CMK (cell line): ENCODE measurements at regions not wholly inside any gene's neighbourhood (a gene's known extent, or its start where the extent isn't known, plus 50 kb on each side); places are given as distances from the start of the nearest gene placed in this dataset.
"Not testable (repeated sequence)": the region's sequence is repeated elsewhere in the genome, so short reads cannot be mapped to it uniquely, and the experiment has no call there.

Experiments
- DNase-seq: peaks from one replicate; pipeline ENCODE4 v3.0.0-alpha.2; 2010; ENCODE audit warnings: low read depth

DNA sequence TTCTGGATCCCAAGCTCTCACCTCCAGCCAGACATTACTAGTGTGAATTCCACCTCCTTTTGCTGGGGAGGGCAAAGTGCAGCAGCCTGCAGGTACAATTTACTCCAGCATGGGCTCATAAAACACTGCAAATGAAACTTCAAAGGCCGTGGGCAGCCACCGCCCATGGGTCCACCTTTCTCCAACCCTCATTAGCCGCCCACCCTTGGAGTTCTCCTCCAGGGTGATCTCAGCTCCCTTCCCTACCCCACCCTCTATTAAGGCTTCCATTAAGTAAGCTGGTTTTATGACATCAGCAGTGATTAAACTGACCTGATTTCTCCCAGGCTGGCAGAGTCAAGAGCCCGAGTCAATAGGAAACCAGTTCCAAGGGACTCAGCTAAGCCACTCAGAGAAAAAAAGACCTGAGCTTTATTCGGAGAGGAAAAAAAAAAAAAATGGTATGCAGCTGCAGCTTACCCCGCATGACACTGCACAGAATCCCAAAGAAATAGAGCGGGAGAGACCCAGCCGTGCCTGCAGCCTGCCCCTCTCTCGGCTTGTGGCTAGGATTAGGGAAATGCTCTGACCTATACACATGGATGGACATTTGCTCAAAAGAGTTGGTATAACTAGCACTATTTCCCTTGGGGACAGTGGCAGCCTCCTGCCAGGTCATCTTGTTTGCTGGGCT is 319.6 kb downstream of the PTTG2 start:
- no peak for DNase-seq

DNA sequence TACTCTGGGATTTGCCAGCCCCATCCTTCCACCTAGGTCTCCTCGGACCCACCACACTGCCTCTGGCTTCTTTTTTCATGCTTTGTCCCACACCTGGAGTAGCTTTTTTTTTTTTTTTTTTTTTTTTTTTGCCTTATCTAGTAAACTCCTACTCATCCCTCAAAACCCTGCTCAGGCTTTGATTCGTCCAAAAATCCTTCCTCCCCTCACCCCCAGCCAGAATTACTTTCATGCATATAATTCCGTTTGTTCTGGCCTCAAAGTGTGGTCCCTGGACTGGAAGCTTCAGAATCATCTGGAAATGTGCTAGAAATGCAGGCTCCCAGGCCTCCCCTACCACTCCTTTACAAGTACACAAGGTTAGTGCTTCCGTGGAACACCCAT is 320.1 kb downstream of the PTTG2 start:
- DNase-seq, result no peak

DNA sequence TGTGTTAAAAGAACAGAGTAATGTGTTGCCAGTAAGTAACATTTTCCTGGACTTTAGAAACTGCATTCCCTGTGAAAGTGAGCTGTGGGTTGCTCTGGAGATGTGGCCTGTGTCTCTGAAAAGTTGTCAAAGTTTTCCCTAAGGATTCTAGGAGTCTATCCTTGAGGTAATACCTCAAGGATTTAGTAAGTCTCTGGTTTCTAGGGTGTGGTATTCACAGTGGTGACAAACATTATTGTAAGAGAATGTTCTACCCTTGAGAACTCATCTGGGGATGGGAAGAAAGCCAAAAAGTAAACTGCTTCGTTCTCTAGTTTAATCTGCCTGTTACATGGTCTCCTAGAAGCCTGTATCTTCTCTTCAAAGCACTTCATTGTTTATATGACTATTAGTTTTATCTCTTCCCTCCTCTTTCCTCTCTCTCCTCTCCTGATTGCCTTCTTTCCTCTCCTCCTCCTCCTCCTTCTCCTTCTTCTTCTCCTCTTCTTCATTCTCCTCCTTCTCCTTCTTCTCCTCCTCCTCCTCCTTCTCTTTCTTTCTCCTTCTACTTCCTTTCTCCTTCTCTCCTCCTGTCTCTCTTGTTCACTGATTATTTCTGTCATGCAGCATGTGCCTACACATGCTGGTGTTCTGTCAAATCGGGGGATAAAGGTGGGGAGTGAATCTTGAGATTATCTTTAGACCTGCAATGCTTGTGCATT is 321.3 kb downstream of the PTTG2 start:
- no peak for DNase-seq

DNA sequence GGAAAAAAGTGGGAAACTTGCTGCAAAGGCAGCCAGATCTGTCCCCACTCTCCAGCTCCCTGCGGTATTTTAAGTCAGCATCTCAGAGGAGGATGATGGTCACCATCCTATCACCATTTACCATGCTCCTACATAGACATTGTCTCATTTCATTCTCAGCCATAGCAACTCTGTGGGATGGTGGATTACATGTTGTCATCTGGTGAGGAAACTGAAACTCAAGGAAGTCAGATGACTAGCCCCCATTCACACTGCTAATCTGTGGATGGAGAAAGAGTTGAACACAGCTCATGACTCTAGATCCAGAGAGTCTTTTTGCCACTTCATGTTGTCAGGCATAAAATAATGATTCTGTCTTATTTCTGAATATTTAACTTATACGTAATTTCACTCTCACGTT is 323.5 kb downstream of the PTTG2 start:
- no peak for DNase-seq

DNA sequence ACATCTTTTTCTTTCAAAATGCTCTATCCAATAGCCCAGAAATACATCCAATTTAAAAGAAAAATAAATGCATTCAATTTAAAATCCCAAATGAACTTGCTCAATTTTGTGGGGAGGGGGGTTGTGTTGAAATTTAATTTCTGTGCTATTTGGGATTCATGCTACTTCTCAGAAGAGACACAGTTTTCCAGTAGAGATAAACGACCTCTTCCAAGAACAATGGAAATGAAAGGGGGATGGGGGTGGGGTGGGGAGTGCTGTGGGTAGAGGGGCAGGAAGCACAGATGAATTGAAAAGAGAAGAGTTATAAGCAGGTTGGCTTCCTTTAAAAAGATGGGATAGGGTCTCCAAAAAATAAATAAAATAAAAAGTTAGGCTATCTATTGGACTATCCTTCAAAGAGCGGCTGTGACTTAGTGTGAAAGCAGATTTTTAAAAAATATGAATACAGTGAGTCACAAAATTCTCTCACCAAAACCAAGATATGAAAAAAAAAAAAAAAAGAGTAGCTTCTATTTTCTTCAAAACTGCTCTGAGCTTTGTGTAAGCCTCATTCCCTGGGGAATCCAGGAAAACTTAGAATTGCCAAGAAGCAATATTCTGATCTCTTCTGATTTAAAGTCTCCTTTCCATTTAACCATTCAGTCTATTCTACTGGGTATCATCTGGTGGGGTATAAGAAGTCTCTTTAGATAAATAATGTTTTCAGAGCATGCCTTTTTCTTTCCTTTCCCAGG is 324.3 kb downstream of the PTTG2 start:
- no peak for DNase-seq

DNA sequence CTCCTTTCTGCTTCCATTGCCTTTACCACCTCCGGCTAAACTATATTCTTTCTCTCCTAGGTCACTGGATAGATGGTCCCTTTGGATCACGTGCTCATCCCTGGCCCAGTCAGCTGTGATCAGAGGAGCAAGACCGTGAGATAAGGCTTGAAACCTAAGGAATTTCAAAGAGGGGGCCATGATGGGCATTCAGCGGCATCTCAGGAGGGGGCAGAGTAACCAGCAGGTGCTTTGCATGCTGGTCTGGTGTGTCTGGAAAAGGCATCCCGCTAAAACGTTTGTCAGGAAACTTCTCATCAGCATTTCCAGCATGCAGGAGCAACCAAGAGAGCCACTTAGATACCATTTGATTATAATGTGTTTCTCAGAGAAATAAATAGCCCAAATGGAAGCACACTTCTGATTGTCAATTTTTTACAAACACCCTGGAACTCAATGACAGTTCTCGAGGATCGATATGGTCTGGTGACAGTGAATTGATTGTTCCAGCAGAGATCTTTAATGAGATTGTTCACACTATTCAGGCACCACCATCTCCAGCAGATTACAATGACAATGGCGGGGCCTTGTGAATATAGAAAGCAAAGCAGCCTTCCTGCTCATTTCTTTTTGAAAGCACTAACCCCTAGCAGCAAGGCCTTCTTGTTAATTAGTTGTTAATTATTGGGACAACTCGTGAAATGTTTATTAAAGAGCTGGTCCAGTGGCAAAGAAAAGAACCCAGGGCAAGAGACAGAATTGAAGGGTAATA is 327.1 kb downstream of the PTTG2 start:
- DNase-seq, result no peak

DNA sequence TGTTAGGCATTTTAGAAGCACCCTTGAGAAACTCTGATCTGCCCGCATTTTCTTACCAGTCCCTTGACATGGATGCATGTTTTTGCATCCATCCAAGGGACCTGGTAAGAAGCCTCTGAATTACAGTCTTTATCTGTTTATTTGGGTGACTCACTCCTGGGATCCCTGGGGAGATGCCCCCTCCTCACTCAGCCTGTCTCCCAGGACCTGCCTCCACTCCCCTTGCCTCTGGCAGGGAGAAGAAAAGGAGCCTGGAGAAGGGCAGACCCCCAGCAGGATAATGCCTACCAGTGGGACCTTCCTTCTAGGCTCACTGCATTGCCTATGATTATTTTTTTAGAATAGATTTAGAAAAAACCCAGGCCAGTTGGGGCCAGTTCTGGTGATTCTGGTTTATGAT is 329.4 kb downstream of the PTTG2 start:
- no peak for DNase-seq

DNA sequence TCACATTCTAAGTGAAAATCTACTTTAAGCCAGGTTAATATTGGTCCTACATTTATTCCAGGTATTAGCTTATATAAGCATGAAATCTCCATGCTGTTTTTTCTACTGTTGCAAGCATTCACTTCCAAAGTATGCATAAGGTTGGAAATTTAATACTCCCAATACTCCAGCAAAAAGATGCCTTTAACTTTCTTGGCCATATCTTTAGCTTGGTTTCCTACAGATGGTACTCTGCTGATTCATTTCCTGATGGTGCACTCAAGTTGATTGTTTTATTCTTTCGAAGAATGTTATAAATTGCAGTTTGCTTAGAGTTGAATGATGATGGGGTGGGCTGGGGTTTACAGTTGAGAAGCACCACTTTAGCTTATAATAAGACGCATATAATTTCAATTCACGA is 330.2 kb downstream of the PTTG2 start:
- no peak for DNase-seq

DNA sequence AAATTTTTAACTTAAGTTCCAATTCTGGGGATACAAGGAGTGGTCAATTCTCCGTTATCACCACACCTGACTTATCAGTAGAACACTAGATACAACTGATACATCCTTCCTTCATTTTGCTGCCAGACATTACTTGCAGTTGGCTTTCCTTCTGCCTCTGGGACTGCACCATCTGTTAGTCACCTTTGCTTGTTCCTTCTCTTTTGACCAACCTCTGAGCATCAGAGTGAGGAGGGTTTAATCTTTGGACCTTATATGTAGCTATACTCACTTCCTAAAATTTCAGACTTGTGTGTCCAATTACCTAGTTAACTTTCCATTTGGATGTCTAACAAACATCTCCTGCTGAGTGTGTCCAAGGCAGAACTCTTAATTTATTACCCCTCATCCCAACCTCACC is 330.7 kb downstream of the PTTG2 start:
- no peak for DNase-seq

DNA sequence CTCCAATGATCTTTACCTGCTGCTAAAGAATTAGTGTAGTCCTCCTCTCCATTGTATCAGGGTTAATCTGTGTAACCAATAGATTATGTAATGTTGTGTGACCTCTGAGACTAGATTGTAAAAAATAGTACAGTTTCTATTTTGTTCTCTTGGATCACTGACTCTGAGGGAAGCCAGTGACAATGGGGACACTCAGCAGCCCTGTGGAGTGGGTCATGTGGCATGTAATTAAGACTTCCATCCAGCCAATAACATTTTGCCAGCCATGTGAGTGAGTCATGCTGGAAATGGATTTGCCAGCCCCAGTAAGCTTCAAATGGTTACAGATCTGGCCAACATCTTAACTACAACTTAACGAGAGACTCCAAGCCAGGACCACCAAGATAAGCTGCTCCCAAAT is 332.3 kb downstream of the PTTG2 start:
- no peak for DNase-seq

DNA sequence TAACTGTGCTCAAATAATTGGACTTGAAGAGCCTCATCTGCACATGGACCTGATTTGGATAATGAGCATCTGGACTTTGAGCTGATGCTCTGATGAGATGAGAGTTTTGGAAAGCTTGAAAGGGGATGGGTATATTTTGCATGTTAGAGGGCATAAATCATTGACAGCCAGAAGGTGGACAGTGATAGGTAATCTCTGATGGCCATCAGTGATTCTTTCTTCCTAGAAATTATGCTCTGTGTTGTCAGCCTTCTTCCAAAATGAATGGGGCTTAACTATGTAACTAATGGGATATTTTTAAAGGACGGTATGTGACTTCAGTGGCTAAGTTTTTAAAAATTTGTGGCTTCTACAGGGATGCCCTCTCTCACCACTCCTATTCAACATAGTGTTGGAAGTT is 334.0 kb downstream of the PTTG2 start:
- DNase-seq, result no peak

DNA sequence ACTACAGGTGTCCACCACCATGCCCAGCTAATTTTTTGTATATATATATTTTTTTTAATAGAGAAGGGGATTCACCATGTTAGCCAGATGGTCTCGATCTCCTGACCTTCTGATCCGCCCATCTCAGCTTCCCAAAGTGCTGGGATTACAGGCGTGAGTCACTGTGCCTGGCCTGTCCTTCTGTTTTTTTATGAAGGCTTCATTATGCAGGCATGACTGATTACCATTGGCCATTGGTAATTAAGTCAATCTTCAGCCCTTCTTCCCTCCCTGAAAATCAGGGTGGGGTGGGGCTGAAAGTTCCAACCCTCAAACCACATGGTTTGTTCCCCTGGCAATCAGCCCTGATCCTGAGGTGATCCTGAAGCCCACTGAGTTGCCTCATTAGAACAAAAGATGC is 336.9 kb downstream of the PTTG2 start:
- DNase-seq, result no peak

DNA sequence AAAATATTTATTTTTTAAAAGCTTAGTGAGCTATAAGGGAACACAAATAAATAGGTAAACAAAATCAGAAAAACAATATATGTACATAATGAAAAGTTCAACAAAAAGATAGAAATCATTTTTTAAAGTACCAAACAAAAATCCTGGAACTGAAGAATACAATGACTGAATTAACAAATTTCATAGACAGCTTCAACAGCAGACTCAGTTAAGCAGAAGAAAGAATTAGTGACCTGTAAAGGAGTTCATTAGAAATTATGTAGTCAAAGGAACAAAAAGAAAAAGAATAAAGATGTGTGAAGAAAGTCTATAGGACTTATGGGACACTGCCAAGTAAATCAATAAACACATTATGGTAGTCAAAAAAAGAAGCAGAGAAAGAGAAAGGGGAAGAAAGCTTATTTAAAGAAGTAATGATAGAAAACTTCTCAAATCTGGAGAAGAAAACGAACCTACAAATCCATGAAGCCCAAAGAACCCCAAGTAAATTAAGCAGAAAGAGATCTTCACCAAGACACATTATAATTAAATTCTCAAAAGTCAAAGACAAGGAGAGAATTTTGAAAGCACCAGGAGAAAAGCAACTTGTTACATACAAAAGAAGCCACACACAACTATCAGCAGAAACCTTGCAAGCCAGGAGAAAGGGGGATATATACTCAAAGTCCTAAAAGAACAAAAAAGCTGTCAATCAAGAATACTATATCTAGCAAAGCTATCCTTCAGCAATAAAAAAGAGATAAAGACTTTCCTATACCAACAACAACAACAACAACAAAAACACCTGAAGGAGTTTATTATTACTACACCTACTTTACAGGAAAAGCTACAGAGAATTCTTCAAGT is 338.9 kb downstream of the PTTG2 start:
- DNase-seq, result no peak

DNA sequence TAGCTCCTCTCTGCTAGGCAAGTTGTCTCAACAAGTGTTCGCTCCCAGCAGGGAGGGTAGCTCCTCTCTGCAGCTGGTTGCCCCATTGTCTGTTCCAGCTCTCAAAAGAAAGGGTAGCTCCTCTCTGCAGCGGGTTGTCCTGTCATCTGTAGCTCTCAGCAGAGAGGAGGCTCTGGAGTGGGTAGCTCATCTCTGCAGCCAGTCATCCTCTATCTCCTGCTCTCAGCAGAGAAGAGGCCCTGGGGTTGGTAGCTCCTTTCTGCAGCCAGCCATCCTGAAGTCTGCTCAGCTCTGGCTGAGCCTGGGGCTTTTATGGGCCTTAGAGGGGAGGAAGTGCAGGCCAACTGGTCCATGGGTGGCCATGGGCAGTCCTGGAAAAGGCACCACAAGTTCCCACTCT is 342.7 kb downstream of the PTTG2 start:
- no peak for DNase-seq

DNA sequence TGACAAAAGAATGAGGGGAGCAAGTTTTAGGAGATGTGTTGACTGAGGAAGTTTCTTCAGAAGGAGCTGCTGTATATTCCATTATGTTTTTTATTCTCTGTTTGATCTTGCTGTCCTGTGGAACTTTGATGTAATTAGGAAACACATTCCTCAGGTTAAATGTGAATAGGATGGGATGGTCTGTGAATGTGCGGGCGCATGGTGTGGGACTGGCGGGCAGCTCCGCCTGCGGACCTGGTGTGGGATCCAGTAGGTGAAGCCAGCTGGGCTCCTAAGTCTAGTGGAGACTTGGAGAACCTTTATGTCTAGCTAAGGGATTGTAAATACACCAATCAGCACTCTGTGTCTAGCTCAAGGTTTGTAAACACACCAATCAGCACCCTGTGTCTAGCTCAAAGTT is 344.3 kb downstream of the PTTG2 start:
- DNase-seq, result not testable (repeated sequence)

DNA sequence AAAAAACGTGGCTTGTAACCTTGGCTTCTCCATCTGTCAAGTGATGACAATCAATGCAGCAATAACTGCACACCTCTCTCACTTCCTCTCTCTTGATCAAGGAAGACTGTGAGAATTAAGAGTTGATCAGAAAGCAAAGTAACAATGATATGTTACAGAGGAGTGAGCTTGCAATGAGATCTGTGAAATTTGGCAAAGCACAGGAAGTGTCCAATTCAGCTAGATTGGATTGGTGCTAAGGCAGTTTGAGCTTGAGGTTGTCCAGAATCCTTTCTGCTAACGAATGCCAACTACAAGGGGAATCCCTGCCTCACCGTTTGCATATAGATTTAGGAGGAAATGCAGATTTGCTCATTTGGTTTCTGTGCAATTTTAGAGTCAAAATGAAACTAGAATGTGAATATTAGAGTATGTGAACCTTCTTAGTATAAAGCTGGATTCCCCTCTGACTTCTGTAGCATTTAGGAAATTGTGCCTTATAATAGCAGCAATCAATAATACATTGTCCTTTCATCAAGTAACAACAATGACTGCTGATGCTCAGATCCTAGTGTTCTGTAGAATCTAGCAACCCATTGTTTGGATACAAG is 346.4 kb downstream of the PTTG2 start:
- no peak for DNase-seq

DNA sequence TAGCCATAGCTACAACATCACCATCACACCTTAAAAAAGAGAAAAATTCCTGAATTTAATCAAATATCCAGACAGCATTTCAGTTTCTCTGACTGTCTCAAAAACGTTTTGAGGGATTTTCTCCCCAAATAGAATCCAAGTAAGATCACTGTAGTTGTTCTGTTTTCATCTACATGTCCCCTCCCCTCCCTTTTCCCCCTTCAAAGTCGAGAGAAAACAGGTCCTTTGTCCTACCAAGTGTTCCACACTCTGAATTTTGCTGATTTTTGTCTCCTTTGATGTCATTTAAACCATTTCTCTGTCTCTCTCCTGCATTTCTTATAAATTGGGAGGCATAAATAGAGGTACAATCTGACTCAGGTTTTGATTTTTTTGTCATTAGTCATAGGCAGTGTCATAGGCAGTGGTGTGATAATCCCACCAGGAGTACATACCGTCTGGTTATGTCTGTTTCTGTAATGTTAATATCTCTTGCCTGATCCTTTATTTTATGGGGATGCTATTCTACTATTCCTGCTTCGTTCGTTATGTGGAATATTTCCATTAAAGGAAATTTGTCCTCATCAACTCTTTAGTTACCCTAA is 348.6 kb downstream of the PTTG2 start:
- no peak for DNase-seq

DNA sequence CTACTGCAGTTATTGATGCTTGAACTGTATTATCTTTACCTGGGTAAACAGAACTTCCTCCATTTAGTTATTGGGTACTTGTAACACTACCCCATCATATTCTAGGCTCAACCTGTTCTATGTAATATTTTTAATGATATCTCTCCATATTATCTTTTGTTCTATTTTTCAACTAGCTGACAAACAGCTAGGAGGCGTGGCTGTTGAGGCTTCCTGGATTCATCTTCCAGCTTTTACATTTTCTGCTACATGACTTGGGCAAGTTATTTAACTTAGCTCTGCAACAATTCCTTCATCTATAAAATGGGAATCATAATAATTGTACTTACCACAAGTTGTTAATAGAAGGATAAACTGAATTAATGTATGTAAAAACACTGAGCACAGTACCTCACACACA is 349.3 kb downstream of the PTTG2 start:
- DNase-seq, result no peak

DNA sequence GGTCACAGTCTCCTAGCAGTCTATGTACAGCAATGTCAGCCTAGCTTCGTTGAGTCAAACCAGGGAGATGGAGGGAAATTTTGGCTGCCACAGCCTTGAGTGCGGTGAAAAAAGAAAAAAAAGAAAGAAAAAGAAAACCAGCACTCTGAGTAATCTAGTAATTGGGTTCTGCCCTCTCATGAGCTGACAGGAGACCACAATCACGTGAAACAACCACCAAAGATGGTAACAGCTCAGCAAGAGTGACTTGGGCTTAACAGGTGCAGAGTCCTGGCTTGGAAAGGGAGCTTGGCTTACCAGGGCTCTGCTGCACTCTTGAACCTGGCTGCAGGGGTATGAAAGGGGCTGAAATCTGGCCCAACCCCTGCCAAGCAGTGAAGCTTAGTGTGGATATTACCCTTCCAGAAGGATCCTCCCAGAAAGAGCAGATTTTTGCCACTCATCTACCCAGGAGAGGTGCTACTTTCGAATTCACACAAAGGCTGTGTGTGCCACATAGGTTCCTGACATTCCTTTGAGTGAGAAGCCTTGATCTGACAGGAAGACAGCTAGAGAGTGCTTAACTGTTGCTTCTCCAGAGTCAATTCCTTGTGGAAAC is 350.3 kb downstream of the PTTG2 start:
- no peak for DNase-seq

DNA sequence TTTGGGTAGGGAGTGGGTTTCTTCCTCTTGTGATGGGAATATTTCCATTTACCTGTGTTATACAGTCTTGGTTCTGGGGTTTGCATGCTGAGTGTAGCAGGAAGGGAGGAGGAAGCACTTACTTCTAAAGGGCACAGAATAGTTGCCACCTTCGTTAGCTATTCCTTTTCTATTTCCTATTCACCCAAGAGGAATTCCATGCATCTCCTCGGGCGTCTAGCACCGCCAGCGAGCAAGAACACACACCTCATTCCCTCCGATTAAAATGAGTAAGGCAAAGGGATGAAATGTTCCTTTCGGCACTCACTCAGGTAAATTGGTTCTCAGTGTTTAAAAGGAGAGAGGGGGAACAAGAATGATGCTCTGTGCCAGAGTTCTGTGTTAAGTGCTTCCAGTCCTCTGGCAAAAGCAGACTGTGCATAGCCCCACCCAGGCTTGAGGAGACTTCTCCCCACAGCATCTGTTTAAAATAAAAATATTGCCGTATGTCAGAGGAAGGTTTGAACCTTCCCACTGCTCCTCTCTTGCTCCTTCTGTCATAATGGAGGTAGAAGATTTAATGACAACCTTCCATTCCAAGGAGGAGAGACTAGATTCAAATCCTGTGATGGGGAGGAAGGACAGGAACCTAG is 351.4 kb downstream of the PTTG2 start:
- DNase-seq, result no peak
